RPMI7951 (cell line): ENCODE measurements at regions not wholly inside any gene's neighbourhood (a gene's known extent, or its start where the extent isn't known, plus 50 kb on each side); places are given as distances from the start of the nearest gene placed in this dataset.

Source experiments
- DNase-seq: peaks from one replicate; pipeline ENCODE4 v3.0.0-alpha.2; 2012; ENCODE audit warnings: low read depth

GRCh38 chr5:145204743-145205142, 630.4 kb downstream of the PRELID2 start:
- DNase-seq = no peak

DNA sequence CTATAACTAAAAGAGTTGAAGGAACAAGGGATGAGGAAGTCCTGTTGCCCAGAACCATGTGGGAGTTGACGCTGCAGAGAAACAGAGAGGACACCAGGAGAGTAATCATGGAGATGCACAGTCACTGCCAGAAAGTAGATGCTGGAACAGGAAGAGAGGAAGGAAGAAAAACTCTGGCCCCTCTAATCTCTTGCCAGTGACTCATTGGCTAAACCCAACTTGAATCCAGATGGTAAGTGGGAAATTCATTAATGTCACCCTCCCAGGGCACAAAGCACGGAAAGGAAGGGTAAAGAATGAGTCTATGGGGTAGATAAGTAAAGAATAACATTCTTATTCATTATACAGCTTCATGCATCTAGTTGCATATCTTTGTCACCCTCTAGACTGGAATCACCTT, 631.9 kb downstream of the PRELID2 start:
- DNase-seq = no peak

DNA sequence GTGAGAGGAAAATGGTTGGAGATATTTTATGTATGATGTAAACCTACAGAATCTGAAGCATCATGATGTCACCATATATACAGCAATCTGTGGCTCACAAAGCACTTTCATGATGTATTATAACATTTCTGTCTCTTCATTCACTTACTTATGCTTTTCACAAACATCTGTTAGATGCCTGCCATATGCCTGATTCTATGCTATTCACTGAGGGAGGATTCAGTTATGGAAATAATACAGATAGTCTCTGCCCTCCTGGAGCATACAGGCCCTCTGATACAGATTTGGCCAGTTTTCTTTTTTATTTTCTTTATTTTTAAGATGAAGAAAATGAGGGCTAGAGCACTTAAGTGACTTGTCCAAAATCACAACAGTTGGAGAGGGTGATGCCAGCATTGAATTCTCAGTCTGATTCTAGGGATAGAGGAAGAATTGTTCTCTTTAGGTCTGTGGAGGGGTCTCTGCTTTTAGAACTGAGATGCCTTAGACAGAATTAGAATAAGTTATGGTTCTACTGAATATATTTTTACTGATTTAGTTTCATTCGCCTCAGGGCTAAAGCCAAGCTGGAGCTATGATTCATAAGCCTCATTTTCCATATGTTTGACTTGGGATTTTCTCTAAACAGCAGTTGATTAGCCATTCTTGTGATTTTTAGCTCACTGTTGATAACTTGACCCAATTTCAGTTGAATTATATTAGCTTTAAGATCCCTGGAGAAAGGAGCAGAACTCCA, 636.4 kb downstream of the PRELID2 start:
- DNase-seq = no peak

DNA sequence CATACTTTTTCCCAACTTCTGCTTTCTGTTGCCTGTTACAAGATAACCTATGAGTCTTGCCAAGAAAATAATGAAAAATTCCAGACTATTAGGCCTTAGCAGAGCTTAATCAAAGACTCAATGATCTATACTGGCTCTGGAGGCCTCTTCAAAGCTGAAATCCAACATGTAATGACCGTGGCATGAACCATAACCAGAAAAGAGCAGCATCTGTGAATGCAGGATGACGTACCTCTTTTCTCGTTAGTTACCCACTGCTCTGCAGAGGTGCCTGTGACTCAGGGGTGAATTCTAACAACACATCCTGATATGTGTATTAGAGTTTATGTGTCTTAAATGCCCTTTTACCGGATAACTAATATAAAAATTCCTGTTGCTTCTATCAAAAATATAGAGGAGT, 645.4 kb downstream of the PRELID2 start:
- DNase-seq = no peak

- DNase-seq = no peak
Observed at GRCh38 chr5:145180371-145180770, 654.8 kb downstream of the PRELID2 start.

DNA sequence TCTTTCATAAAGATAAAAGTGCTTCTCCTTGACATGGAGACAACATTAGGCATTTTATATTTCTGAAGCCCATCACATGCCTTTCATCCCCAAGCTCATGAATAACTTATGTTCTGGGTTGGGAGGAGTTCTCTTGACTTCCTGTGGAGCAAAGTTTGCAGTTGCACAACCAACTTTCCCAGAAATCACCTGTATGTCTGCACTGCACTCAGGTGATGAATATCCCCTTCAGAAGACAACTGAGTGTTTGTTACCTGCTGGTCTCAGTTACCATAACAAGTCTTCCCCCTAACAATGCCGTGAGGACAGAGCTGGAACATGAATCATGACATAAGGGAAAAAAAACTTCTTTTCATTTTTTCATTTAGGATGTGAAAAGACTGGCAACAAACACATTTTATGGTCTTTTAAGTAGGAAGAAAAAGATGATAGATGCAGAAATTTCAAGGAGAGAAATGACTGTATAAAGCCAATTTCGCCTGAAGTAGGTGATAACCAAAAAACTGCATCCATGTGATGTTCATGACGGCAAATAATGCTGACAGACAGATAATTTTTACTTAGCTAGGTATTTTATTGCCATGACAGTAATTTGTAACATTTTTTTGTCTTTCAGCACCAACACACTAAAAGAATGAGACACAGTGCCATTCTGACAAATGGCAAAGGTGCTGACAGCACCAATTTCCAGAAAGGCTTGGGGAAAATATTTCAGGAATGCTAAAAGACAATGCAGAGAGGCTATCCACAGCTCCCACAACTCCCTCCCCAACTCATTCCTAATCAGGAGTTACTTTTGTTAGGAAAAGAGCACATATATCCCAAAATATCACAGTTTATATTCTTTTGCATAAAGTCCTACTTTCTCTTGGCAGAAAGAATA, 656.3 kb downstream of the PRELID2 start:
- DNase-seq = no peak

- DNase-seq = no peak
Observed at GRCh38 chr5:145176041-145176440, 659.1 kb downstream of the PRELID2 start.

- no peak for DNase-seq
Observed at GRCh38 chr5:145166110-145166509, 669.0 kb downstream of the PRELID2 start.

- DNase-seq = no peak
Observed at GRCh38 chr5:145163876-145164275, 671.3 kb downstream of the PRELID2 start.

GRCh38 chr5:145162626-145163025, 672.5 kb downstream of the PRELID2 start:
- DNase-seq = no peak

DNA sequence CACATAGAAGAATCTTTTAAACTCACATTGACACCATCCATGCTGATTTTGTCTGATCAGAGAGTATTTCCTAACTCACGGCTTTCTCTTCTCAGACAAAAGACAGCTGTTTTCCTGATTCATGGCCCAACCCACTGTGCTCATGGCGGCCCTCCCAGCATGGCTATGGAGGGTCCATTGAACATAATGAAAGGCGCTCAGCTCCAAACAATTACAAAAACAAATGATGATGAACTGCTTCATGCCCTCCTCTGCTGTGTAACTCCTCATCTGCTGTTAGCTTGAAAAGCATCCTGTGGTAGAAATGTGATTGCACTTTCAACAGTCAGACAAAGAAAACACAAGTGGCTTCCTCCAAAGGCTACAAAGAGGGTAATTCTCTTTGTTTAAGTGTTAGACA, 673.8 kb downstream of the PRELID2 start:
- DNase-seq = no peak

- no peak for DNase-seq
Observed at GRCh38 chr5:145160679-145161078, 674.5 kb downstream of the PRELID2 start.

DNA sequence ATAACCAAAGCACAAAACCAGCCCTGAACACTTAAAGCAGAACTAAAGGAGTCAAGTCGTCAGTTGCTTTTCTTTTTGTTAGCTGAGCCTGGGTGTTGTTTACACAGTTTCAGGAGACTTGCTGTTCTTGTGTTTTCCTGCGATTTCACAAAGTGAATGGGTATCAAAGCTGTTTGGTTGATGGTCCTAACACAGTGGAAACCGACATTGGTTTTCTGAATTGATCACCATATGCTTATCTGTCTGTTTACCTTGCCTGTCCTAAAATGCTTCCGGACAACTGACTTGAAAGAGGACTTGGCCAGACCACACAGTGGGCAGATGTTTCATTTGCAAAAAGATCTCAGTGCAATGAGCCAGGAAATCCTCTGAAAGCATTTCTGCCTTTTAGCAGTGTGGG, 676.4 kb downstream of the PRELID2 start:
- no peak for DNase-seq

DNA sequence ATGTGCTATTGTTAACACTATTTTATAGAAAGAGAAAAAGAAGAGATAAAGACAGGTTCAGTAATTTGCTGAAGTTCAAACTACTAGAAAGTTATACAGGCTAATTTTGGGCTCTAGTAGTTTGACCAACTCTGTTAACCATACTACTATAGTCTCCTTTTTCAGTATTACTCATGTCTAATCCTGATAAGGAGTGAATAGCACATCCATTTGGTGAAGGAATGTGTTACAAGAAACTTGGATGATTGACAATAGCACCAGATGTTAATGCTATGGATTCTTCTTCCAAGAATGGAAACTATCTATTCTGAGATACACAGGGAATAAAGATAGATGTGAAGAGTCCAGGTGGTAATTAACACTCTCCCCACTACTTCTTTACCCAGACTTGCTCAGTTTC, 677.3 kb downstream of the PRELID2 start:
- DNase-seq = no peak

- DNase-seq = no peak
Observed at GRCh38 chr5:145141534-145141933, 693.6 kb downstream of the PRELID2 start.

DNA sequence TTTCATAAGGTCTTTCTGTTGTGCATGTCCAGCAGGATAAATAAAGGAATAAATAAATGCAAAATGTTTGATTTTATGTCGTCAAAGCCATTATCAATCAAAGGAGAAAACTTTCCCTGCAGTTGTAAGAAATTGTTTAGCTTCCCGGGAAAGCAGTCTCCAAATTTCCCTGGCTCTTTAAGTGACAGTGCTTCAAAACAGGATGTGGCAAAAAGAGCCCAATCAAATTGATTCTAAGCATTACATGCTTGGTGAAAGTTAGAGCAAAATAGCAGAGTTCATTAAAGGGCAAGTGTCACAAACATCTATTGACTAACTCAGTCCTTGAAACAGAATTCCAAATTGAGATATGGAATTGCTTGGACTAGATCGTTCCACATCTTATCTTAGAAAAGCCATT, 704.1 kb downstream of the PRELID2 start:
- DNase-seq = no peak

GRCh38 chr5:145129797-145130196, 705.3 kb downstream of the PRELID2 start:
- no peak for DNase-seq

DNA sequence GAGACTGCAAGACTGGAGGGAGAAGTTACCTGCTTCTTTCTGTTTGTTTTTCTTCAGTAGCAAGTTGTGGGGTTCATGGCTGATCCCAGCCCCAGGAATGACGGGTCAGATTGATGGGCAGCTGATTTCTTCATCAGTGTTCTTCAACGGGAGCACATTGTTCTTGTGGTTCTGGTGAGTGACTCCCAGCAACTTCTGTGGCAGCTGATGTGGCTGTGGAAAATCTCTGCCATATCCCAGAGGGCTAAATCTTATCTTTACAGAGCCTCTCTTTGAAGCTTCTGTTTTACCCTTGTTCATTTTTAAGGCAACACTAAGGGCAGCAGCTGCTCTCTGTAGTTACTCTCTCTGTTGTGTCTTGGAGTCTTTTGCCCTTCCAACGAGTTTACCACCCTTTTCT, 710.3 kb downstream of the PRELID2 start:
- DNase-seq = no peak

- no peak for DNase-seq
Observed at GRCh38 chr5:145118611-145119010, 716.5 kb downstream of the PRELID2 start.

DNA sequence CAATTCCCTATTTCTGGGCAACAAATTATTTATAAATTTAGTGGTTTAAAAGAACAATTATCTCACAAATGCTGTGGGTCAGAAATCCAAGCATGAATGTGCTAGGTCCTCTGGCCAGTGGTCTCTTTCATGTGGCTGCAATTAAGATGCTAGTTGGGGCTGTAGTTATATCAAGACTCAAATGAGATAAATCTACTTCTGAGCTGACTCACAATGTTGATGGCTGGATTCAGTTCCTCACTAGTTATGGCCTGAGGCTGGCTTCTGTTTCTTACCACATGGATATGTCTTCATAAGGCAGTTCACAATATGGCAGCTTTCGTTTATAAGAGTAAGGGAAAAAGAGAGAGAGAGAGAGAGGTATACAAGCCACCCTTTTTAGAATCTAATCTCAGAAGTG, 717.0 kb downstream of the PRELID2 start:
- DNase-seq = no peak

DNA sequence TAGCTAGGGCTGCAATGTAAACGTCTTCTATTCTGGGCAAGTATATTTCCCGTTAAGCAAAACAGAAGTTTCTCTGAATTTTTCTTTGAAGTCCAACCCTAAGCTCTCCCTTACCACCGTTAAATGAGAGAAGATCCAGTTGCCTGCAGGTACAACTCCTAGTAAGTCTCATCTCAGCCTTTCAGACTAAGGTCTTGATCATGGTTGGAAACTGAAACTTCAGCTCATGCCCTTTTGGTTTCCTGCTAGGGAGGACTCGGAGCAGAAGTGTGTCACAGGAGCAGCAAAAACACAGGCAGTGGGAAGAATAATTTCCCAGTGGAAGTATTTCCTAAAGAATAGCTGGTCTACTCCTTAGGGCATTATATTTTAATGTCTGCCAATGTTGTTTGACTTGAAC, 717.9 kb downstream of the PRELID2 start:
- DNase-seq = no peak

DNA sequence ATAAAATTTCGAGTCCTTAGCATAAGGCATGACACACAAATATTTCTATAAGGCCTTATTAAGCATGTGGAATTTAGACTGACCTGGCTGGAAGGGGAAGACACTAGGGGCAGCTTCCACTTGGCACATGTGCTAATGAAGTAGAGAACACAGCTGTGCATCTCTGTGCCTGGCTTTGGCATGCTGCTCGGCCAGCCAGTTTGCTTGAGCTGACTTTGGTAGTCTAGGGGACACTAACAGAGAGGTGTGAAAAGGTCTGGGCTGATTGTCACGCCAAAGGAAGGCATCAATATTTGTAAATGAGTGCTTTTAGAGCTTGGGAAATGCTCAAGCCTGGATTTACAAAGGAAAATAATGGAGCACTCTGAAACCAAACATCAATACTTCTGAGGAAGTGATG, 723.7 kb downstream of the PRELID2 start:
- no peak for DNase-seq

GRCh38 chr5:145110834-145111233, 724.3 kb downstream of the PRELID2 start:
- DNase-seq = no peak
